ENCODE measurements at regions not wholly inside any gene's neighbourhood (a gene's known extent, or its start where the extent isn't known, plus 50 kb on each side); places are given as distances from the start of the nearest gene placed in this dataset.

- in situ Hi-C loops (cut with MboI) (no loop called here), intact Hi-C loops (cut with micrococcal nuclease) (loop anchor here (2.0 to 10.0 kb wide), 7 partner anchors 56 to 647 kb away; partner anchors contain the start of genes DENND1B and NEK7)
- 5% methylated on average over 7 of the region's 7 CpGs for WGBS (ENCODE audit: insufficient coverage, low coverage, missing lambda C conversion rate)
- Histone ChIP-seq H3K36me3 (ENCODE audit: control insufficient read depth, insufficient read depth, low read length) (peaks cover 12% of the 10 kb centered on the region; the same call in 1 of the 3 replicates), H3K27me3 (ENCODE audit: control insufficient read depth in 2 of 2, insufficient read depth in 2 of 2, low read length in 2 of 2) (no peaks in the 10 kb centered on the region), H3K4me3 (peak overlapping the region; percentile 41), H3K9ac (ENCODE audit: insufficient read depth in 1 of 2, low read depth in 2 of 2, low read length in 2 of 2) (peak overlapping the region; percentile 75 to 77), H2AFZ (ENCODE audit: low read depth, low read length) (peak overlapping the region; percentile 82), H3K79me2 (ENCODE audit: control insufficient read depth, insufficient read depth, low read length) (peaks cover 25% of the 10 kb centered on the region), H4K20me1 (replicated peaks; ENCODE audit: control insufficient read depth, insufficient read depth, low read length) (no peaks in the 10 kb centered on the region), H3K9me3 (replicated peaks; ENCODE audit: control insufficient read depth, insufficient read depth, low read depth, low read length) (no peaks in the 10 kb centered on the region), H3K27ac (ENCODE audit: extremely low read depth, low read depth, low read length) (peak overlapping the region; percentile 73), H3K4me1 (replicated peaks in 1 of 2; ENCODE audit: control insufficient read depth in 2 of 2, insufficient read depth in 2 of 2, low read length in 2 of 2) (no peaks in the 10 kb centered on the region), H3K9me1 (ENCODE audit: control insufficient read depth, insufficient read depth, low read length) (no peaks in the 10 kb centered on the region), H3K4me2 (ENCODE audit: insufficient read depth, low read length) (peak overlapping the region; percentile 79)
- ATAC-seq (peak; percentile 78), FAIRE-seq (no peak), DNase-seq (ENCODE audit: extremely low read depth in 1 of 4, low spot score in 3 of 4) (peak in 2 of 4 experiments; percentile 10 to 34)
- TSS peak; percentile 67 for BruUV-seq (replicated peaks)
- CTCF ChIA-PET (ENCODE audit: low intra/inter-chr PET ratio): no interaction called here
- POLR2A ChIA-PET: interaction anchor here (0.5 to 1.4 kb wide), 10 partner anchors 9 to 457 kb away, joined by 3 to 8 read pairs (median 4); no protein-coding TSS in a partner anchor
- TF ChIP-seq MECOM (CRISPR knock-in tag; IDR thresholded peaks at IDR 0.05) (no peak), FIP1L1 (IDR thresholded peaks at IDR 0.05; ENCODE audit: low read depth, low read length, poor library complexity, severe bottlenecking) (no peak), RCOR1 (IDR thresholded peaks at IDR 0.05; ENCODE audit: borderline replicate concordance in 1 of 2, low read depth in 2 of 2, low read length in 2 of 2) (no peak), EP300 (IDR thresholded peaks at IDR 0.05; ENCODE audit: low read length) (peak; percentile 67; the same call in 1 of the 2 replicates), CEBPG (CRISPR knock-in tag; IDR thresholded peaks at IDR 0.05) (peak; percentile 89), CEBPG (tag; conservative IDR thresholded peaks at IDR 0.05 in 1 of 2, IDR thresholded peaks at IDR 0.05 in 1 of 2) (peak; percentile 92 to 94), KLF1 (tag; IDR thresholded peaks at IDR 0.05) (no peak), HLTF (IDR thresholded peaks at IDR 0.05) (0 out of 2 replicates have a peak, but pooled peaks have one; percentile 56), ESRRA (IDR thresholded peaks at IDR 0.05; ENCODE audit: borderline replicate concordance, low read depth) (peak; percentile 31; the same call in 1 of the 2 replicates), ZNF124 (CRISPR knock-in tag; IDR thresholded peaks at IDR 0.05) (no peak), ZNF655 (CRISPR knock-in tag; IDR thresholded peaks at IDR 0.05) (no peak), ZKSCAN1 (IDR thresholded peaks at IDR 0.05; ENCODE audit: low read depth, low read length) (no peak), CXXC5 (CRISPR knock-in tag; IDR thresholded peaks at IDR 0.05) (peak; percentile 66), STAT6 (CRISPR knock-in tag; IDR thresholded peaks at IDR 0.05) (no peak), ZNF445 (CRISPR knock-in tag; IDR thresholded peaks at IDR 0.05; ENCODE audit: low read depth) (no peak), CTBP1 (IDR thresholded peaks at IDR 0.05; ENCODE audit: borderline replicate concordance) (peak; percentile 26; the same call in 1 of the 2 replicates), ZNF551 (CRISPR knock-in tag; IDR thresholded peaks at IDR 0.05) (no peak), MIER1 (IDR thresholded peaks at IDR 0.05; ENCODE audit: low read depth) (no peak)
- TF ChIP-seq, protein P1, sequence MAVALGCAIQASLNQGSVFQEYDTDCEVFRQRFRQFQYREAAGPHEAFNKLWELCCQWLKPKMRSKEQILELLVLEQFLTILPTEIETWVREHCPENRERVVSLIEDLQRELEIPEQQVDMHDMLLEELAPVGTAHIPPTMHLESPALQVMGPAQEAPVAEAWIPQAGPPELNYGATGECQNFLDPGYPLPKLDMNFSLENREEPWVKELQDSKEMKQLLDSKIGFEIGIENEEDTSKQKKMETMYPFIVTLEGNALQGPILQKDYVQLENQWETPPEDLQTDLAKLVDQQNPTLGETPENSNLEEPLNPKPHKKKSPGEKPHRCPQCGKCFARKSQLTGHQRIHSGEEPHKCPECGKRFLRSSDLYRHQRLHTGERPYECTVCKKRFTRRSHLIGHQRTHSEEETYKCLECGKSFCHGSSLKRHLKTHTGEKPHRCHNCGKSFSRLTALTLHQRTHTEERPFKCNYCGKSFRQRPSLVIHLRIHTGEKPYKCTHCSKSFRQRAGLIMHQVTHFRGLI (CRISPR knock-in tag; IDR thresholded peaks at IDR 0.05): no peak
Measured at GRCh38 chr1:197994907-197995407, 77.8 kb downstream of the LHX9 start.

Measured in K562 (cell line).